Uterus (tissue), 3 donors: ENCODE measurements at regions not wholly inside any gene's neighbourhood (a gene's known extent, or its start where the extent isn't known, plus 50 kb on each side); places are given as distances from the start of the nearest gene placed in this dataset.

Experiments
- DNase-seq, 2 donors: peaks; one replicate each; pipeline ENCODE4 v3.0.0-alpha.2; 2019 to 2020
- H3K27ac ChIP-seq, 2 donors: fragments of 200-600 bp; sonication (generic); 1 replicate in 1 of 2; 2 replicates in 1 of 2; pipeline ENCODE4 v1.5.1; 2016 to 2018
- H3K27me3 ChIP-seq, 2 donors: fragments of 200-600 bp; sonication (generic); one replicate each; pipeline ENCODE4 v1.5.1; 2018 to 2019; ENCODE audit warnings: control low read depth in 1 of 2
- H3K36me3 ChIP-seq, 2 donors: fragments of 200-600 bp; sonication (generic); one replicate each; pipeline ENCODE4 v1.5.1; 2019; ENCODE audit warnings: control low read depth in 1 of 2
- H3K4me1 ChIP-seq, 2 donors: fragments of 200-600 bp; sonication (generic); one replicate each; pipeline ENCODE4 v1.5.1; 2018 to 2019; ENCODE audit warnings: control low read depth in 1 of 2
- H3K4me3 ChIP-seq, 2 donors: fragments of 200-600 bp; sonication (generic); 1 replicate in 1 of 2; 2 replicates in 1 of 2; pipeline ENCODE4 v1.5.1; 2018 to 2019; ENCODE audit warnings: mild to moderate bottlenecking in 1 of 2
- H3K9me3 ChIP-seq, 2 donors: fragments of 200-600 bp; sonication (generic); one replicate each; pipeline ENCODE4 v1.5.1; 2019; ENCODE audit warnings: control low read depth in 1 of 2
- CTCF ChIP-seq, 4 experiments: fragments of 200-600 bp in 2 of 4; fragments of 450-650 bp in 2 of 4; sonication (generic) in 2 of 4; IDR thresholded peaks; one replicate each; pipeline ENCODE4 v1.5.1; 2016 to 2019; ENCODE audit warnings: antibody characterized with exemption in 4 of 4, mild to moderate bottlenecking in 2 of 4, moderate library complexity in 1 of 4
- POLR2A ChIP-seq, 2 donors: fragments of 450-650 bp; IDR thresholded peaks; one replicate each; pipeline ENCODE4 v1.6.1; 2016; ENCODE audit warnings: antibody characterized with exemption in 2 of 2, mild to moderate bottlenecking in 1 of 2, moderate library complexity in 1 of 2
- intact Hi-C: fragments of 100-400 bp; cut with DNase I; formaldehyde crosslinking; loops from one replicate; pipeline ENCODE4 v1.15.1; 2023; ENCODE audit warnings: low total_unique reads
- donor health status: DM: yes; HTN: yes; CAD: no.

DNA sequence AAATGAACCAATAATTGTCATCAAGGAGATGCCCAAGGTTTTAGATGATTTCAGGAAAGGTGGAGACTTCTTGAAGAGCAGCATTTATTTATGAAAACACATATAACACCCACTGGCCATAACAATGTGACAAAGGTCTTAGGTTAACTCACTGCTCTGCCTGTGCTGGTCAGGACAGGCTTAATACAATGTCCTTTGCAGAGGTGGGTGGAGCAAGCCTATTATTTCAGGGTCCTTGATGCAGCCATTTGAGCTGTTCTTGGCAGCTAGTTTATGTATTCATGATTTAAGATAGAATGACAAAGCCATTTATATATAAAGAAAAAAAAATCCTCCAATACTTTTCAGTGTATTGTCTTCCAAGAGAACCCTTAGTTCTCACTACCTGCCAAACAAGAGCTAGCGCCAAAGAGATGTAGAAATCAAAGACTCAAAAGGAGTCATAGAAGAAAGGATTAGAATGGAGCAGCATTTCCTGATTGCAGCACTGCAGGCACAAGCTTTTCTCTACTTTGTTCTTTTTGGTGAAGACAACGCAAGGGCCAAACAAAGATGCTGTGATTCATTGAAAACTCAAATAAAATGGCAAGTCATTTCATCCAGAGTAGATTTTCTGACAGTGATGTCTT is 124.3 kb upstream of the TSHZ2 start:
- no peak for DNase-seq
- Histone ChIP-seq H3K9me3 (no peaks in the 10 kb centered on the region), H3K36me3 (no peaks in the 10 kb centered on the region), H3K4me1 (no peaks in the 10 kb centered on the region), H3K4me3 (no peak overlapping the region), H3K27ac (no peak overlapping the region), H3K27me3 (no peaks in the 10 kb centered on the region)
- TF ChIP-seq POLR2A (IDR thresholded peaks at IDR 0.05) = no peak
- intact Hi-C loops = no loop called here

- intact Hi-C loops = no loop called here
- Histone ChIP-seq H3K4me3 (no peak overlapping the region), H3K9me3 (no peaks in the 10 kb centered on the region), H3K27ac (no peak overlapping the region), H3K4me1 (no peaks in the 10 kb centered on the region), H3K36me3 (no peaks in the 10 kb centered on the region), H3K27me3 (no peaks in the 10 kb centered on the region)
- DNase-seq = no peak
- TF ChIP-seq CTCF (IDR thresholded peaks at IDR 0.05) = no peak
- TF ChIP-seq POLR2A (IDR thresholded peaks at IDR 0.05) = no peak
Measured at GRCh38 chr20:52847029-52847660, 125.0 kb upstream of the TSHZ2 start.

GRCh38 chr20:52845044-52845443 is 127.1 kb upstream of the TSHZ2 start:
- H3K4me1 ChIP-seq = no peaks in the 10 kb centered on the region
- TF ChIP-seq CTCF (IDR thresholded peaks at IDR 0.05) = no peak
- no peak for TF ChIP-seq POLR2A (IDR thresholded peaks at IDR 0.05)
- no peaks in the 10 kb centered on the region for H3K27me3 ChIP-seq
- DNase-seq = no peak
- no peak overlapping the region for H3K4me3 ChIP-seq
- H3K27ac ChIP-seq = no peak overlapping the region
- intact Hi-C loops = no loop called here
- no peaks in the 10 kb centered on the region for H3K36me3 ChIP-seq
- H3K9me3 ChIP-seq = no peaks in the 10 kb centered on the region

DNA sequence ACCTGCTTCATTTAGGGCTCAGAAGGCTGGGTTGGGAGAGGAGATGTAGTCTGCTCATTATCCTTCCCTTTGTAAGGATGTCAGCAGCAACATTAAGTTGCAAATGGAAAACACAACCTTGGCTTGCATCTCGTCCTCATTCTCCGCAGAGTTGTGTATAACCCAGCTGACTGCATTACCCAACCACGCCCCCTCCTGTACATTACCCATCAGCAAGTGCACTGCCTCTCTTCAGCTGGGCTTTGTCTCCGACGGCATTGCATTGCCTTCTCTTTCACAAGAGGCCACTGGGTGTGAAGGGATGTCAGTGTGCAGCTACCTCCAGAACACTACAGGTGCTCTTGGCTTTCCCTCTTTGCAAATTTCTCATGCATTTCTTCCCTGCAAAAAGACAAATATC is 128.7 kb upstream of the TSHZ2 start:
- intact Hi-C loops = no loop called here
- no peaks in the 10 kb centered on the region for H3K9me3 ChIP-seq
- no peaks in the 10 kb centered on the region for H3K36me3 ChIP-seq
- no peak overlapping the region for H3K4me3 ChIP-seq
- no peaks in the 10 kb centered on the region for H3K27me3 ChIP-seq
- no peak for TF ChIP-seq POLR2A (IDR thresholded peaks at IDR 0.05)
- TF ChIP-seq CTCF (IDR thresholded peaks at IDR 0.05) = no peak
- H3K4me1 ChIP-seq = no peaks in the 10 kb centered on the region
- no peak for DNase-seq
- H3K27ac ChIP-seq = no peak overlapping the region

GRCh38 chr20:52841003-52841402 is 131.2 kb upstream of the TSHZ2 start:
- TF ChIP-seq CTCF (IDR thresholded peaks at IDR 0.05) = no peak
- no peak for TF ChIP-seq POLR2A (IDR thresholded peaks at IDR 0.05)
- Histone ChIP-seq H3K36me3 (no peaks in the 10 kb centered on the region), H3K4me1 (no peaks in the 10 kb centered on the region), H3K4me3 (no peak overlapping the region), H3K27me3 (no peaks in the 10 kb centered on the region), H3K9me3 (no peaks in the 10 kb centered on the region), H3K27ac (no peak overlapping the region)
- no peak for DNase-seq
- intact Hi-C loops = no loop called here
